ENCODE measurements at regions not wholly inside any gene's neighbourhood (a gene's known extent, or its start where the extent isn't known, plus 50 kb on each side); places are given as distances from the start of the nearest gene placed in this dataset.

GRCh38 chr13:50435011-50435410, 408.5 kb downstream of the DLEU7 start:
- Histone ChIP-seq H3K9me2 (ENCODE audit: insufficient read depth) (0 out of 2 replicates have a peak, but pooled peaks cover 5% of the 10 kb centered on the region), H3K27ac (no peak overlapping the region), H3K4me1 (replicated peaks; ENCODE audit: insufficient read depth) (no peaks in the 10 kb centered on the region), H3K79me2 (ENCODE audit: low read depth) (no peaks in the 10 kb centered on the region), H3K36me3 (ENCODE audit: low read depth) (no peaks in the 10 kb centered on the region), H3K9me3 (ENCODE audit: insufficient read depth, low read depth) (no peaks in the 10 kb centered on the region), H4K20me1 (ENCODE audit: insufficient read depth) (no peaks in the 10 kb centered on the region), H2AFZ (no peak overlapping the region), H3F3A (ENCODE audit: insufficient read depth, low read depth) (no peaks in the 10 kb centered on the region), H3K27me3 (ENCODE audit: insufficient read depth, low read depth) (no peaks in the 10 kb centered on the region), H3K4me2 (no peak overlapping the region), H3K4me3 (no peak overlapping the region)
- BruUV-seq (replicated peaks) = no TSS peak
- CTCF ChIA-PET = no interaction called here
- intact Hi-C loops (cut with micrococcal nuclease; ENCODE audit: unreplicated experiment) = no loop called here
- no peak for TF ChIP-seq EZH2 (IDR thresholded peaks at IDR 0.05; ENCODE audit: low read depth)
- TF ChIP-seq CTCF (conservative IDR thresholded peaks at IDR 0.05) = no peak
- DNase-seq = no peak
- POLR2A ChIA-PET (ENCODE audit: unreplicated experiment) = no interaction called here

- Histone ChIP-seq H3K36me3 (ENCODE audit: low read depth) (no peaks in the 10 kb centered on the region), H3K9me3 (ENCODE audit: insufficient read depth, low read depth) (no peaks in the 10 kb centered on the region), H3K27ac (no peak overlapping the region), H3K9me2 (ENCODE audit: insufficient read depth) (peaks cover 5% of the 10 kb centered on the region; the same call in 1 of the 2 replicates), H3F3A (ENCODE audit: insufficient read depth, low read depth) (no peaks in the 10 kb centered on the region), H3K4me2 (no peak overlapping the region), H3K79me2 (ENCODE audit: low read depth) (no peaks in the 10 kb centered on the region), H4K20me1 (ENCODE audit: insufficient read depth) (no peaks in the 10 kb centered on the region), H3K27me3 (ENCODE audit: insufficient read depth, low read depth) (no peaks in the 10 kb centered on the region), H3K4me1 (replicated peaks; ENCODE audit: insufficient read depth) (no peaks in the 10 kb centered on the region), H3K4me3 (no peak overlapping the region), H2AFZ (no peak overlapping the region)
- no TSS peak for BruUV-seq (replicated peaks)
- CTCF ChIA-PET = no interaction called here
- no peak for DNase-seq
- TF ChIP-seq EZH2 (IDR thresholded peaks at IDR 0.05; ENCODE audit: low read depth) (no peak), CTCF (conservative IDR thresholded peaks at IDR 0.05) (no peak)
- intact Hi-C loops (cut with micrococcal nuclease; ENCODE audit: unreplicated experiment) = no loop called here
- POLR2A ChIA-PET (ENCODE audit: unreplicated experiment) = no interaction called here
Measured at GRCh38 chr13:50437252-50437651, 406.2 kb downstream of the DLEU7 start.

- Histone ChIP-seq H3K9me3 (ENCODE audit: insufficient read depth, low read depth) (no peaks in the 10 kb centered on the region), H3K27me3 (ENCODE audit: insufficient read depth, low read depth) (no peaks in the 10 kb centered on the region), H3F3A (ENCODE audit: insufficient read depth, low read depth) (no peaks in the 10 kb centered on the region), H3K36me3 (ENCODE audit: low read depth) (no peaks in the 10 kb centered on the region), H3K4me2 (no peak overlapping the region), H3K4me3 (no peak overlapping the region), H2AFZ (no peak overlapping the region), H4K20me1 (ENCODE audit: insufficient read depth) (no peaks in the 10 kb centered on the region), H3K4me1 (replicated peaks; ENCODE audit: insufficient read depth) (no peaks in the 10 kb centered on the region), H3K79me2 (ENCODE audit: low read depth) (no peaks in the 10 kb centered on the region), H3K9me2 (ENCODE audit: insufficient read depth) (peaks cover 5% of the 10 kb centered on the region; the same call in 1 of the 2 replicates), H3K27ac (no peak overlapping the region)
- TF ChIP-seq EZH2 (IDR thresholded peaks at IDR 0.05; ENCODE audit: low read depth) (no peak), CTCF (conservative IDR thresholded peaks at IDR 0.05) (no peak)
- POLR2A ChIA-PET (ENCODE audit: unreplicated experiment) = no interaction called here
- CTCF ChIA-PET = no interaction called here
- no TSS peak for BruUV-seq (replicated peaks)
- intact Hi-C loops (cut with micrococcal nuclease; ENCODE audit: unreplicated experiment) = no loop called here
- no peak for DNase-seq
Measured at GRCh38 chr13:50438351-50438750, 405.1 kb downstream of the DLEU7 start.

Measured in PC-9 (cell line).